ENCODE measurements at regions not wholly inside any gene's neighbourhood (a gene's known extent, or its start where the extent isn't known, plus 50 kb on each side); places are given as distances from the start of the nearest gene placed in this dataset.
"Not testable (repeated sequence)": the region's sequence is repeated elsewhere in the genome, so short reads cannot be mapped to it uniquely, and the experiment has no call there.

DNA sequence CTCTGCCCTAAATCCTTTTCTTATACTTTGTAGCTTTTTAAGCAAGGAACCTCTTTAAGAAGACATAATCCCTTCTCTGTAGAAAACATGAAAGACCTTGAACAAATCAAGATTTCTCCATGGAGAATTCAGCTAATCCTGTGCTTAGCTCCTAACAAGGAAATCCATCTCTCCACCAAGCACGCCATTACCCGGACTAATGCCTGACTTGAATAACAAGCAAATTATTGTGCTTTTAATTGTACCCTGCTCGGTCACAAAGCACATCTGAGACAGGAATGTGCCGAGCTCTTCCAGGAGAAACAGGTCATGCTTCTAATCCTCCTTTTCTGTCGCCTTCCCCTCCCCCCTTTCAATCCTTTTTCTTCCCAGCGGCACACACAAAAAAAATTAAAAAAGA is 141.3 kb downstream of the PSAT1 start:
- no peak for DNase-seq (ENCODE audit: low spot score)

- no peak for DNase-seq (ENCODE audit: low spot score)
These were observed 141.9 kb downstream of the PSAT1 start for GRCh38 chr9:78438780-78439179.

- peak; percentile 69 for DNase-seq (ENCODE audit: low spot score)
These were observed 142.4 kb downstream of the PSAT1 start for GRCh38 chr9:78439190-78439865.

DNA sequence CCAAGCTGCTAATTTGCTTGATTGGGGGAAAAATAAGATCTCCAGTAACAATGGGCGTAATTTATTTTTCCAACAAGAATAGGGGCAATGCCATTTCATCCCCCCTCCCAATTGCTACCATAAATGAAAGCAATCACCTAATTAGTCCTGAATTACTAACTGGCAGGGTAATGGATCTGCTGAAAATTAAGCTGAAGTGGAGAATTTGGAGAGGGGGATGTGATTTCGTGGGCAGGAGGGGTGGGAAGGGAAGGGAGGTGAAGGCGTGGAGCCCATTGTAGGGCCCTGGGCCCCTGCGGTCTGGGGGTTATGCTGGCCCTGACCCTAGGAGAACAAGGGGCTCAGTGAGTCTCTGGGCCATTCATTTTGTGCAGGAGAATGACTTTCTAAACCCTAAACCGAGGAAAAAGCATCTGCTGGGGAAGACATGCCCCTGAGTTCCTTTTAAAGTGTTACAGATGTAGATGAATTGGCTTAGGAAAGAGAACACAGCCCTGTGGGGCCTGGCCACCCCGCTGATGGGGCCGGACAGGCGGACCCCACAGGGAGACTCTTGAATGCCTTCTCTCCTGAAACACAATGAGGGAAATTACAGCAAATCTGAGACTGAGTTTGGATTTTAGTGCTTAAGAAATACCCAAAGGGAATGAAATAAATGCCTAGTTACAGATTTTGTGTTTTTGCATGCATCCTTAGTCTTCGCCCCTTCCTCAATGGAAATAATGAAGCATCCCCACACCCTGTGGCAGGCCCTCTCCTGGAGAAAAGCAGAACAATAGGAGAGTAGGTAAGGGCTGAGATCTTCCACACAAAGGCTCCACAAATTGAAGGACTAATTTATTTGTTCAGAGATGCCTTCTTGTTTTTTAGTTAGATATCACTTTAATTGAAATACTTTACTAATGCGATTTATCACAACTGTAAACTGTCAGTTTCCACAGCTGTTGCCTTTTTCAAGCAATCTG is 143.2 kb downstream of the PSAT1 start:
- DNase-seq (ENCODE audit: low spot score), result no peak

- no peak for DNase-seq (ENCODE audit: low spot score)
These were observed 144.5 kb downstream of the PSAT1 start for GRCh38 chr9:78441396-78441795.

- DNase-seq (ENCODE audit: low spot score), result no peak
These were observed 145.0 kb downstream of the PSAT1 start for GRCh38 chr9:78441822-78442431.

- DNase-seq (ENCODE audit: low spot score), result not testable (repeated sequence)
These were observed 145.7 kb downstream of the PSAT1 start for GRCh38 chr9:78442577-78442976.

DNA sequence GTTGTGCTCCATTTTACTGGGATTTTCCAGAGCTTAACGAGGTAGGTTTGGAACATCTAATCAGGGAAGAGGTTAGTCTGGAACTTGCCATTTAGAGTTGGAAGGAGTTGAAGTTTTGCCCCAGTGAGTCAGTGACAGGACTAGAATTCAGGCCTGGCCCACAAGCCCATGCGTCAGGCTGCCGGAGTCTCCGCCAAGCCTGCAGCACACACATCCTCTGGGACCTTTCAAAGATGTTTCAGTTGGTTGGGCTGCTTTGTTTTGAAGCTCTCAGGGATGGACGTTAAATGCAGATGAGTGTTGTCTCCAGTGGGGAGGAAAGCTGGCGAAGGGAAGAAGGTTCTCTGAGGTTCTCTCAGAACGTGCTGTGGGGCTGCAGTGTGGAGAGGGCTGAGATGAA is 147.0 kb downstream of the PSAT1 start:
- no peak for DNase-seq (ENCODE audit: low spot score)

- DNase-seq (ENCODE audit: low spot score), result no peak
These were observed 152.2 kb downstream of the PSAT1 start for GRCh38 chr9:78448960-78449673.

DNA sequence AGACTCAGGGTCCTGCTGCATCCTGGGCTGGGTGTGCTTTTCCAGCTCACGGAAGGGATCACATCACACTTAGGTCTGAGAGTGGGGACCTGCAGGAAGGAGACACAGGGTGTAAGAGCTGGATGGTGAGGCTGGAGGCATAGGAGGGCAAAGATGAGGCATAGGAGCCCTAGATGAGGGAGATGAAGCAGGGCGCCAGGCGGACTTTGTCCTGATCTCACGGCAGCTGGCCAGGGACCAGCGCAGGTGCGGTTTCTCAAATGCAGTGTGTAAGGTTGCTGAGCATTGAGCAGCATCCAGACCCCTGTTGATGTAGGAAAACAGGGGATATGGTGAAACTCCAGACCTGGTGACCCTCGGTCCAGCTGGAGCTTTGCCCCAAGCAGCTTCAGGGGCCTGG is 156.5 kb downstream of the PSAT1 start:
- DNase-seq (ENCODE audit: low spot score), result no peak

- DNase-seq (ENCODE audit: low spot score), result no peak
These were observed 165.7 kb downstream of the PSAT1 start for GRCh38 chr9:78462611-78463010.

- DNase-seq (ENCODE audit: low spot score), result no peak
These were observed 166.8 kb downstream of the PSAT1 start for GRCh38 chr9:78463750-78464149.

GRCh38 chr9:78468231-78468630 is 171.3 kb downstream of the PSAT1 start:
- no peak for DNase-seq (ENCODE audit: low spot score)

DNA sequence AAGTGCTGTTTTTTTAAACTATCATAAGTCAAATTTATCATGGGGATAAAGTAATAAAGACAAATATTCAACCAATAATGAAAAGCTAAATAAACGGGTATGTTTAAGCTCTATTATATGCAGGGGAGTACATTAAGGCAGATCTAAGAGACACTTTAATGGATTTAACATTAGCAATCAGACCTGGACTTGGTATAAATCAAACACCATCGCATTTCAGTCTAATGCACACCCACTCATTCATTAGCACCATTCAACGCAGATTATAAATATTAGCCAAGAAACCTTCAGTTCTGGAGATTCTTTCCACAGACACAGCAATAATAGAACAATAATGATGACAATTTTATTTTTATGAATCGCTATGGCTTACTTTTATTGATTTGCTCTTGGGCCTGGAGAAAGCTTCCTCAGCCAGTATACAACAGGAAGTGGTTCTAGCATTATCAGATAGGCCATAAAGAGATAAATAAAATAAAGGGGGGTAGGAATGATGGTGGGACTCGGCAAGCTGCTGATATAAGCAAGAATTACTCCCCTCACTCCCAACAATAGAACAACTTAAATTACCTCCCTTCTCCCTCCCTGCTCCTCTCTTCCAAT is 172.2 kb downstream of the PSAT1 start:
- no peak for DNase-seq (ENCODE audit: low spot score)

DNA sequence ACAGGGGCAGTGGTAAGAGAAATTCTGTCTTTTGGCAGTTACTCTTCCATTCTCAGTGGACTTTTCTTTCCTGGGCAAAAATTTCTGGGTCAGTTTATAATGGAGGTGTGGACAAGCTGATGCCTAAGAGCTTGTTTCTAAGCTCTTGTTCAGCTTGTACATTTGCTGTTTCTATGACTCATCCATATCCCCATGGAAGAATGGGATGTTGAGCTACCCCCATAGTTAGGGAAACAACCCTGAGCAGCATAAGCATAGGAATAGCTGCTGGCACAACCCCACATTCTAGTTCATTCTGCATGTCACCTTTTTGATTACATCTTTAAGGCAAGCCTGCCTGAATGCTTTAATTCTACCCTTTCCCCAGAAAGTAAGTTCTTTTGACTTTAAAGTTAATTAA is 173.3 kb downstream of the PSAT1 start:
- no peak for DNase-seq (ENCODE audit: low spot score)

GRCh38 chr9:78470741-78471140 is 173.8 kb downstream of the PSAT1 start:
- DNase-seq (ENCODE audit: low spot score), result no peak

DNA sequence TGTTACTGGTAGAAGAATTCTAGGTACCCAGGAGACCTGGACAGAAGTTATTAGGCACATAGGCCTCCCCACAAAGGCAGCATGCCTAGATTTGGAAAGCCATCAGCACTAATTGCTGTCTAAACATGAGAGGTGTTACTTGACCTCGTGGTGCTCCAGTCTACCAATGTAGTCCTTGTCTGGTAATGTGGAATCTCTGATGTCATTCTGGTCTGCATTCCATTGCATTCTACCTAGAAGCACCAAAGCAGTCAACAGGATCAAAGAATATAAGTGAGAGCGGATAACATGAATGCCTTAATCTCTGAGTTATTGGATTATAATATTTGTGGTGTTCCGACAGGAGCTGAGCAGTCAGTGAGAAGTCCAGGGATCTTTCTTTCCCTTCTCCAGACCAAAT is 175.2 kb downstream of the PSAT1 start:
- DNase-seq (ENCODE audit: low spot score), result no peak

DNA sequence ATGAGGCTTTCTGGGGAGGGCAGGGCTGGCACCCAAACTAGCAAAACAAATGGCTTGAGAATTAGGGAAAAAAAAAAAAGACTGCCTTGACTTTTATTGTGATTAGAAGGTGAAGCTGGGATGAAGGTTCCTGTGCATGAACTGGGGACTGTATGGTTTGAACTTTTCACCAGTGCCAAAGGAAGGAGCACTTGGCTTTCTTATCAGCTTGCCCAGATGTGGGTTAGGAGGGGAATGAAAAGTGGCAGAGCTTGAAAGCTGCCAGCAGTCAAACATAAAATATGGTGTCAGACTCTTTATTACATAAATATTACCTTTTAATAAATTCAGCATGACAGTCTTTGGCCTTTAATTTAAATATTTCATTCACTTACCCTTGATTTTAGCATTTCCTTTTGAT is 182.5 kb downstream of the PSAT1 start:
- no peak for DNase-seq (ENCODE audit: low spot score)

DNA sequence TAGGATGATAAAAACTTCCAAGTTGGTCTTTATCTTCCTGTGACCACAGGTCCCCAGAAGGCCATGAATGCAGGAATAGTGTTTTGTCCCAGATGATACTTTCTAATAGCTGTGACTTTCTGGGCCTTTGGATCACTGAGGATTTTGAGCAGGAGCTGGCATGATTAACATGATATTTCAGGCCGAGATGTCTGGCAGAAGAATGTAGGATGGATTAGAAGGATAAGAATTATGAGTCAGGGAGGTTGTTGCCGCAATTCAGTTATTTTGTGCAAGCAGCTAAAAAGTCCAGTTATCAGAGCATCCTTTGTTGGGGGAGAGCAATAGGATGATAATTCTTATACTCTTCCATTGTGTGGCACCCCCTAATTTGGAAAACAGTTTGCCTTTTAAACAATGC is 189.7 kb downstream of the PSAT1 start:
- no peak for DNase-seq (ENCODE audit: low spot score)

- DNase-seq (ENCODE audit: low spot score), result no peak
These were observed 193.3 kb downstream of the PSAT1 start for GRCh38 chr9:78490231-78490630.

DNA sequence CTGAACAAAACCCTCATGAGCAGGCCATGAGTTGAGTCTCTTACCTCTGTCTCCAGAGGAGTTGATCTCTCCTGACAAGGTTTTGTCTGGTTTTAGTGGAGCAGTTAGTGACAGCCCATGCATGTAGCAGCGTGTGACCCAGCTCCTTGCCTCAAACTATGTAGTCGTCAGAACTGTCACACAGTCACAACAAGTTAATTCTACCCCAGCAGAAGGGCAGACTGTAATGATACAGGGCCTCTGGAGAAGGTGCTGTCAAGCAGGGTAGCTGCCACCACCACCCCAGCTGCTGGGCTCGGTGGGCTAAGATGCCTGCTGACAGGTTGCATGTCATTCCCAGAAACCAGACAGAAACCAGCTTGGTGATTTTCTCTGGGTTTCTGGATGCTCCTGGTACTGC is 194.5 kb downstream of the PSAT1 start:
- DNase-seq (ENCODE audit: low spot score), result no peak

DNA sequence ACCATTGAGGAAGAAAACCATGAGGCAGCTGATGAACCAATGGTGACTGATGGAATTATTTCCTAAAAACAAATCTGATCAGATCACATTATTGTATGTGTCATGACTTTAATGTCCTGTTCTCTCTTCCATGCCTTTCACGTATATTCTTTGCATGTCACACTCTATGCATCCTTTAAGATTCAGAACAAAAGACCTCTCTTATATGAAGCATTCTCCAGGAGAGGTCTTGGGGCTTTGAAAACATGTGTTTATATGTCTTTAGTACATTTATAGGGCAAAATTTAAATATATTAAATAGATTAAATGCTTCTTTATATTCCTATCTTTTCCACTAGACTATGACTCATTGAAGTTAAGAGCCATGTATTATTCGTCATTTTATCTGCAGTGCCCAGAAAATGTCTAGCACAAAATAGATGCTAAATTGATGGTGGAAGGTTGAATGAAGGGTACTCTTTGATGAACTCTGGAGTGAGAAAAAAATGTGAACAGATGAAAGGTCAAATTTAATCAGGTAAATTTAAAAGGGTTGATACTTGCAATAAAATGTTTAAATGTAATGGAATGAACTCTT is 196.3 kb downstream of the PSAT1 start:
- no peak for DNase-seq (ENCODE audit: low spot score)

All from hematopoietic multipotent progenitor cell treated with erythropoietin and hydrocortisone succinate and interleukin-3 and kit ligand, for 17 days (in vitro differentiated cells).